GM12864 (cell line): ENCODE measurements at regions not wholly inside any gene's neighbourhood (a gene's known extent, or its start where the extent isn't known, plus 50 kb on each side); places are given as distances from the start of the nearest gene placed in this dataset.

Source experiments
- DNase-seq: peaks from one replicate; pipeline ENCODE4 v3.0.0-alpha.2; 2011; ENCODE audit warnings: low read depth
- H3K4me3 ChIP-seq: 2 replicates; pipeline ENCODE4 v1.5.1; 2011; ENCODE audit warnings: mild to moderate bottlenecking, low read depth, low read length, control low read depth
- CTCF ChIP-seq: IDR thresholded peaks from 2 replicates; pipeline ENCODE4 v1.5.1; 2011; ENCODE audit warnings: low read depth, mild to moderate bottlenecking, moderate library complexity, low read length, control low read depth, inconsistent platforms; ENCODE audit errors: missing control alignments

GRCh38 chr16:17847234-17847795, 376.6 kb upstream of the XYLT1 start:
- no peak for DNase-seq
- no peak for TF ChIP-seq CTCF
- no peak overlapping the region for H3K4me3 ChIP-seq

GRCh38 chr16:17846030-17846429, 375.3 kb upstream of the XYLT1 start:
- DNase-seq, result no peak
- no peak overlapping the region for H3K4me3 ChIP-seq
- TF ChIP-seq CTCF, result no peak

GRCh38 chr16:17845031-17845430, 374.3 kb upstream of the XYLT1 start:
- no peak for TF ChIP-seq CTCF
- H3K4me3 ChIP-seq, result no peak overlapping the region
- DNase-seq, result no peak

- TF ChIP-seq CTCF, result no peak
- DNase-seq, result no peak
- H3K4me3 ChIP-seq, result no peak overlapping the region
Observed at GRCh38 chr16:17843905-17844304, 373.1 kb upstream of the XYLT1 start.

- DNase-seq, result no peak
- H3K4me3 ChIP-seq, result no peak overlapping the region
- no peak for TF ChIP-seq CTCF
Observed at GRCh38 chr16:17839907-17840306, 369.1 kb upstream of the XYLT1 start.

GRCh38 chr16:17839272-17839671, 368.5 kb upstream of the XYLT1 start:
- DNase-seq, result no peak
- H3K4me3 ChIP-seq, result no peak overlapping the region
- TF ChIP-seq CTCF, result no peak

GRCh38 chr16:17836868-17837602, 366.3 kb upstream of the XYLT1 start:
- H3K4me3 ChIP-seq, result no peak overlapping the region
- no peak for DNase-seq
- TF ChIP-seq CTCF, result no peak
